Gastrocnemius medialis (tissue), 4 donors: ENCODE measurements at regions not wholly inside any gene's neighbourhood (a gene's known extent, or its start where the extent isn't known, plus 50 kb on each side); places are given as distances from the start of the nearest gene placed in this dataset.

Experiments used
- ATAC-seq, 2 donors: fragments of 150-250 bp; one replicate each; pipeline ENCODE4 v1.9.1; 2016
- DNase-seq, 2 donors: peaks; one replicate each; pipeline ENCODE4 v3.0.0-alpha.2; 2019
- H3K27ac ChIP-seq, 4 donors: fragments of 200-600 bp; sonication (generic); 1 replicate in 1 of 4; 2 replicates in 3 of 4; pipeline ENCODE4 v1.5.1; 2016 to 2018; ENCODE audit warnings: mild to moderate bottlenecking in 2 of 4, moderate library complexity in 1 of 4
- H3K27me3 ChIP-seq, 3 donors: fragments of 200-600 bp; sonication (generic) in 2 of 3; 1 replicate in 1 of 3; 2 replicates in 2 of 3; pipeline versions ENCODE4 v1.5.1 to v1.6.0; 2016 to 2019; ENCODE audit warnings: mild to moderate bottlenecking in 1 of 3, moderate library complexity in 1 of 3
- H3K36me3 ChIP-seq, 2 donors: fragments of 200-600 bp; sonication (generic) in 1 of 2; one replicate each; pipeline ENCODE4 v1.5.1; 2017 to 2018
- H3K4me1 ChIP-seq, 2 donors: fragments of 200-600 bp; sonication (generic) in 1 of 2; one replicate each; pipeline ENCODE4 v1.5.1; 2016 to 2017; ENCODE audit warnings: mild to moderate bottlenecking in 2 of 2
- H3K4me3 ChIP-seq, 4 donors: fragments of 200-600 bp; sonication (generic) in 3 of 4; 1 replicate in 1 of 4; 2 replicates in 3 of 4; pipeline ENCODE4 v1.5.1; 2016 to 2019; ENCODE audit warnings: mild to moderate bottlenecking in 2 of 4
- H3K9me3 ChIP-seq, 3 donors: fragments of 200-600 bp; sonication (generic) in 2 of 3; 1 replicate in 1 of 3; 2 replicates in 2 of 3; pipeline ENCODE4 v1.5.1; 2016 to 2019
- POLR2A ChIP-seq, 2 donors: fragments of 450-650 bp; IDR thresholded peaks; one replicate each; pipeline ENCODE4 v1.6.1; 2017; ENCODE audit warnings: antibody characterized with exemption in 2 of 2, mild to moderate bottlenecking in 2 of 2, moderate library complexity in 2 of 2
- in situ Hi-C, 4 donors: fragments of 200-750 bp; cut with MboI; loops; one replicate each; pipeline versions ENCODE4 v1.15.0 to v1.8.0; 2017; ENCODE audit warnings: low sequenced_read_pairs in 4 of 4
- intact Hi-C: fragments of 100-400 bp; cut with DNase I; formaldehyde crosslinking; loops from one replicate; pipeline ENCODE4 v1.15.1; 2023; ENCODE audit warnings: low total_unique reads
- TF ChIP-seq, protein P1 (sequence below), 5 experiments: fragments of 450-650 bp in 3 of 5; fragments of 200-600 bp in 2 of 5; sonication (generic) in 2 of 5; IDR thresholded peaks in 4 of 5; conservative IDR thresholded peaks in 1 of 5; 1 replicate in 4 of 5; 2 replicates in 1 of 5; pipeline ENCODE4 v1.5.1; 2016 to 2019; ENCODE audit warnings: antibody characterized with exemption in 5 of 5, mild to moderate bottlenecking in 3 of 5, moderate library complexity in 3 of 5

DNA sequence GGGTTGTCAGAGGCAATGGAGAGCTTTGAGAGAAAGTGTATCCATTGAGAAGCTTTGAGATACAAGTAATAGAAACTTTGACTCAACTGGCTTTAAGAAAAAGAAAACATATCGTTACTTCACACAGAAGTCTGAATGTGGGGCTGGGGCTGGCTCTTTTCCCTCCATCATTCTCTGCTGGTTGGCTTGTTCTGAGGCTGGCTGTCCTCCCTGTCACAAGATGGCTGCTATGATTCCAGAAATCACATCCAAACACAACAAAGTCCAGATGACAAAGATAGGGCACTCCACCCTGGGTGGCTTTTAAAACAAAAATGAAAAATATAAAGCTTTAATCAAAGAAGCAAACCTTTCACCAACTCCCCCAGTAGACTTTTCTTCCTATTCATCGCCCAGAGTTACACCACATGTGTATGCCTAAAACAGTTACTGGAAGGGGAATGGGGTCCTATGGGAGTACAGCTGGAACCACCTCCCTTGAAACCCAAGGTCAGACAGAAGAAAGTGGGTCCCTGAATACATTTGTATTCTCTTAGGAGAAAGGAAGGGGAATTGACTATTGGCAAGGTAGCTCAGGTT, 284.3 kb downstream of the GAS1 start:
- no peaks in the 10 kb centered on the region for H3K27me3 ChIP-seq
- ATAC-seq (no peak), DNase-seq (no peak)
- no peaks in the 10 kb centered on the region for H3K36me3 ChIP-seq
- H3K4me1 ChIP-seq = no peaks in the 10 kb centered on the region
- no peak overlapping the region for H3K27ac ChIP-seq
- TF ChIP-seq, protein P1, sequence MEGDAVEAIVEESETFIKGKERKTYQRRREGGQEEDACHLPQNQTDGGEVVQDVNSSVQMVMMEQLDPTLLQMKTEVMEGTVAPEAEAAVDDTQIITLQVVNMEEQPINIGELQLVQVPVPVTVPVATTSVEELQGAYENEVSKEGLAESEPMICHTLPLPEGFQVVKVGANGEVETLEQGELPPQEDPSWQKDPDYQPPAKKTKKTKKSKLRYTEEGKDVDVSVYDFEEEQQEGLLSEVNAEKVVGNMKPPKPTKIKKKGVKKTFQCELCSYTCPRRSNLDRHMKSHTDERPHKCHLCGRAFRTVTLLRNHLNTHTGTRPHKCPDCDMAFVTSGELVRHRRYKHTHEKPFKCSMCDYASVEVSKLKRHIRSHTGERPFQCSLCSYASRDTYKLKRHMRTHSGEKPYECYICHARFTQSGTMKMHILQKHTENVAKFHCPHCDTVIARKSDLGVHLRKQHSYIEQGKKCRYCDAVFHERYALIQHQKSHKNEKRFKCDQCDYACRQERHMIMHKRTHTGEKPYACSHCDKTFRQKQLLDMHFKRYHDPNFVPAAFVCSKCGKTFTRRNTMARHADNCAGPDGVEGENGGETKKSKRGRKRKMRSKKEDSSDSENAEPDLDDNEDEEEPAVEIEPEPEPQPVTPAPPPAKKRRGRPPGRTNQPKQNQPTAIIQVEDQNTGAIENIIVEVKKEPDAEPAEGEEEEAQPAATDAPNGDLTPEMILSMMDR (IDR thresholded peaks at IDR 0.05 in 4 of 5, conservative IDR thresholded peaks at IDR 0.05 in 1 of 5) = no peak
- TF ChIP-seq POLR2A (IDR thresholded peaks at IDR 0.05) = no peak
- H3K4me3 ChIP-seq = no peak overlapping the region
- no peaks in the 10 kb centered on the region for H3K9me3 ChIP-seq
- in situ Hi-C loops (no loop called here), intact Hi-C loops (no loop called here)

DNA sequence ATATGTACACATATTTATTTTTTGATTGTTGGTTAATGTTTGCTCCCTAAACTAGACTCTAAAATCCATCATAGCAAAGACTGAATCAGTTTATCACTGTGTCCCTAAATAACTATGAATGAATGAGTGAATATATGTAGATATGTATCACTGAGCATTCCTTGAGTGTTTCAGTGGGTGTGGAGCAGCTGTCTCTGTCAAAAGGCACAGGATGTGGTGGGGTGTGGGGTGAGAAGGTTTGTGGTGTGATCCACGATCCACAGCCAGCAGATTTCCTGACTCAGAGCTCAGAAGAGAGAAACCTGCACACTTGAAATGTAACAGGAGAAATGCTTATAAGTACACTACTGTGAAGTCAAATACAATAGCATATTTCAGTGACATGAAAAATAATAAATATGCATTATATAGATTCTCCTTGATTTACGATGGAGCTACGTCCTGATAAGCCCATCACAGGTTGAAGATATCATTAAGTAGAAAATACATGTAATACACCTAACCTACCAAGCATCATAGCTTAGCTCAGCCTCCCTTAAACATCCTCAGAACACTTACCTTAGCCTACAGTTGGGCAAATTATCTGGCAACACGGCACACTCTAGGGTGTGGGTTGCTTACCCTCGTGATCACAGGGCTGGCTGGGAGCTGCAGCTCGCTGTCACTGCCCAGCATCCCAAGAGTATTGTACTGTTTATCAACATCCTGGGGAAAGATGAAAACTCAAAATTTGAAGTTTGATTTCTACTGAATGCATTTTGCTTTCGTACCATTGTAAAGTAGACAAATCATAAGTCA, 287.0 kb downstream of the GAS1 start:
- intact Hi-C loops = no loop called here
- Histone ChIP-seq H3K9me3 (no peaks in the 10 kb centered on the region), H3K27me3 (no peaks in the 10 kb centered on the region), H3K27ac (no peak overlapping the region), H3K36me3 (no peaks in the 10 kb centered on the region), H3K4me1 (no peaks in the 10 kb centered on the region), H3K4me3 (no peak overlapping the region)
- DNase-seq (no peak), ATAC-seq (no peak)
- in situ Hi-C loops = no loop called here
- TF ChIP-seq, protein P1 (IDR thresholded peaks at IDR 0.05 in 4 of 5, conservative IDR thresholded peaks at IDR 0.05 in 1 of 5) = no peak
- TF ChIP-seq POLR2A (IDR thresholded peaks at IDR 0.05) = no peak

DNA sequence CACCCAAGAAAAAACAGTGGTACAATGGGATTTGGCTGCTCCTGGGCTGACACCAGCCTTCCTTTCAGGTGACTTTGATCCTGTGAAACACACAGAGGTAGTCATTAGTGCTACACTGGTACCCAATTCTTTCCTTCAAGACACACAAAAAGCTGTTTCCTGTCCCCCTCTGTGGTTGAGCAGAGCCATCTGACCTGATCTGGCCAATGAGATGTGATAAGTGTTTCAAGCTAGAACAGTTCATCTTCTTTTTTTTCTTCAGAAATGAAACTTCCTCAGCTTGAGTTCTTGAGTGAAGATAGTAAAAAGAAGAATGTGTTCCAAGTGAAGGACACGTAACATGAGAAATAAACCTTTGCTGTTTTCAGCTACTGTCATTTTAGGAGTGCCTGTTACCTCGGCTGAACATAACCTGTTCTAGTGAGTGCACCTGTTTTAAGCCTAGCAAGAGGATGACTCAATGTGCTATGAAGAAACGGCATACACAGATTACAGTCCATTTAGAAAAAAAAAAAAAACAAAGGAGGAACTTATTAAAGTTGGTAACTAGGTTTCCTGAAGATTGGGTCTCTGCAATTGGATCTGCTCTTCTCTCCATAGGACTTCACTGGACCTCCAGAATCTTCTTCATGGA, 287.8 kb downstream of the GAS1 start:
- Histone ChIP-seq H3K4me1 (no peaks in the 10 kb centered on the region), H3K27ac (no peak overlapping the region), H3K4me3 (no peak overlapping the region), H3K36me3 (no peaks in the 10 kb centered on the region), H3K9me3 (no peaks in the 10 kb centered on the region), H3K27me3 (no peaks in the 10 kb centered on the region)
- intact Hi-C loops = no loop called here
- ATAC-seq (no peak), DNase-seq (no peak)
- in situ Hi-C loops = no loop called here
- TF ChIP-seq, protein P1 (IDR thresholded peaks at IDR 0.05 in 4 of 5, conservative IDR thresholded peaks at IDR 0.05 in 1 of 5) = no peak
- TF ChIP-seq POLR2A (IDR thresholded peaks at IDR 0.05) = no peak

DNA sequence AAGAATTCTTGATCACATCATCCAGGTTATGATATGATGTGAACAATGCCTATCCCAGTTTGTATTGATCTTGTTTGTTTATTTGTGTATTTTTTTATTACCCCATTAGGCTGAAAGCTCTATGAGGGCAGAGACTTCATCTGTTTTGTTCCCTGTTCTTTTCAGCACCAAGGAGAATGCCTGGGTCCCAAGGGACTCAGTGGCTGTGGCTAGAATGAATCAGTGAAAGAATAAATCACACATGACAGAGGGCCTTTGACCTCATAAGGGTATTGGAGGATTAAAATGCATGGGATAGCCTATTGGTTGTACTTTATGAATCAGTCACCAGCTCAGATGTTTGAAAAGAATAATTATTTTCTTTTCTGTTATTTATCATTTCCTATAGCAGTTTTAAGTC, 292.2 kb downstream of the GAS1 start:
- intact Hi-C loops = no loop called here
- no peak overlapping the region for H3K27ac ChIP-seq
- no peaks in the 10 kb centered on the region for H3K27me3 ChIP-seq
- H3K4me1 ChIP-seq = no peaks in the 10 kb centered on the region
- H3K4me3 ChIP-seq = no peak overlapping the region
- DNase-seq (no peak), ATAC-seq (no peak)
- H3K36me3 ChIP-seq = no peaks in the 10 kb centered on the region
- in situ Hi-C loops = no loop called here
- H3K9me3 ChIP-seq = no peaks in the 10 kb centered on the region
- TF ChIP-seq POLR2A (IDR thresholded peaks at IDR 0.05) = no peak
- TF ChIP-seq, protein P1 (IDR thresholded peaks at IDR 0.05 in 4 of 5, conservative IDR thresholded peaks at IDR 0.05 in 1 of 5) = no peak
